ENCODE measurements at regions not wholly inside any gene's neighbourhood (a gene's known extent, or its start where the extent isn't known, plus 50 kb on each side); places are given as distances from the start of the nearest gene placed in this dataset.

DNA sequence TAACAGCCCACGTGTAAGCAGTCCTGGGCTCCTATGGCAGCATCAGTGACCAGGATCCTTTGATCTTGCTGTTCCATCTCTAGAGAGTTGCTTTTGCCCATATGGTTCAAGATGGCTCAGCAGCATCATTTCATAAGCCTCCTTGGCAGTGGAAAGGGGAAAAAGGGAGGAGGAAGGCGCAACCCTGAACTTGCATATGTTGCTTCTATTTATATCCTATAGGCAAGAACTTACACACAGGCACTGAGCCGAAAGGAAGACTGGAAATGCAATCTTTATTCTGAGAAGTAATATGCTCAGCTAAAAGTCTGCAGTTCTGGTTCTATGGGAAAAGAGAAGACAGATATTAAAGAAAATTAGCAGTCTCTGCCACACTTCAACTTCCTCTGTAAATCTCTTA, 167.7 kb upstream of the PLXNC1 start:
- TF ChIP-seq ZFX (IDR thresholded peaks at IDR 0.05): no peak
- TF ChIP-seq, protein P1, sequence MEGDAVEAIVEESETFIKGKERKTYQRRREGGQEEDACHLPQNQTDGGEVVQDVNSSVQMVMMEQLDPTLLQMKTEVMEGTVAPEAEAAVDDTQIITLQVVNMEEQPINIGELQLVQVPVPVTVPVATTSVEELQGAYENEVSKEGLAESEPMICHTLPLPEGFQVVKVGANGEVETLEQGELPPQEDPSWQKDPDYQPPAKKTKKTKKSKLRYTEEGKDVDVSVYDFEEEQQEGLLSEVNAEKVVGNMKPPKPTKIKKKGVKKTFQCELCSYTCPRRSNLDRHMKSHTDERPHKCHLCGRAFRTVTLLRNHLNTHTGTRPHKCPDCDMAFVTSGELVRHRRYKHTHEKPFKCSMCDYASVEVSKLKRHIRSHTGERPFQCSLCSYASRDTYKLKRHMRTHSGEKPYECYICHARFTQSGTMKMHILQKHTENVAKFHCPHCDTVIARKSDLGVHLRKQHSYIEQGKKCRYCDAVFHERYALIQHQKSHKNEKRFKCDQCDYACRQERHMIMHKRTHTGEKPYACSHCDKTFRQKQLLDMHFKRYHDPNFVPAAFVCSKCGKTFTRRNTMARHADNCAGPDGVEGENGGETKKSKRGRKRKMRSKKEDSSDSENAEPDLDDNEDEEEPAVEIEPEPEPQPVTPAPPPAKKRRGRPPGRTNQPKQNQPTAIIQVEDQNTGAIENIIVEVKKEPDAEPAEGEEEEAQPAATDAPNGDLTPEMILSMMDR (conservative IDR thresholded peaks at IDR 0.05): no peak

DNA sequence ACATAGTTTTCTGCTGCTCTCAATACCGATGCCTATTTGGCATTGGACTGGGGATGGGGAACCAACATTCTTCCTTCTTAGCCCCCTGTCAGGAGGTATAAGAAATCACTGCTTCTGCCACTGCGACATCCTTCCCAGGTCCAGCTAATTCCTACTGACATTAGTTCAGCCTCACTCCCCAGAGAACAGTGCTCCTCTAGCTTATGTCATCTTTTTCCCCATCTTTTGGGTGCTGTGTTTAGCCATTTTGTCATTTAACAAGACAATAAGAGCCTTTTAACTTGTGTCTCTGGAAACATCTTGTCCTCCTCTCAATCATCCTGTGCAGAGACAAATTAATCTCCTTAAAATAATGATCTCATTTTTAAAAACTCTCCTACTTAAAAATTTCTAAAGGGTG, 167.0 kb upstream of the PLXNC1 start:
- TF ChIP-seq ZFX (IDR thresholded peaks at IDR 0.05): no peak
- TF ChIP-seq, protein P1 (conservative IDR thresholded peaks at IDR 0.05): no peak
- H3K27ac ChIP-seq: no peak overlapping the region

More for the DNA sequence above, 167.7 kb upstream of the PLXNC1 start:
- H3K27ac ChIP-seq: no peak overlapping the region

DNA sequence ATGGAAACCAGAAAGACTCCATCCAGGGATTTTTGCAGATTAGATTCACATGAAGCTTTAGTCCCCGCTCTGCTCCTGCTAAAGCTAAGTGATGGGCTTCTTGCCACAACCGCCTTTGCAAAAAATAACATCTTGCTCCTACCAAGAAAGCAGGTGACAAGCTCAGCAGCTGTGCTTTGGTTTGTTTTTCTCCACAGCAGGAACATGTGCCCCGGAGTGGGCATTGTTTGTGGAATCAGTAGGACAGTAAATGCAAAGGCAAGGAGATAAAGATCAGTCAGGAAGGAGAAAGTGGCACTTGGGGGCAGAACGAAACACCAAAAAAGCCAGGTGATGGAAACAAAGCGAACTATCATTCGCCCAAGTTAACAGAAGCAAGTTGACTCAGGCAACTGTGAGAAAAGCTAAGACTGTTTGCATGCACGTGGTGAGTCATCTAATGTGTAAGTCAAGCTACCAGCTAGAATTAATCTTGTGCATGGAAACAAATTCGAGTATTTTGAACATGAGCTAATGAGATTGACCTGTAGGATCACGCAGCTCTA, 165.5 kb upstream of the PLXNC1 start:
- TF ChIP-seq ZFX (IDR thresholded peaks at IDR 0.05): no peak
- TF ChIP-seq, protein P1 (conservative IDR thresholded peaks at IDR 0.05): no peak
- H3K27ac ChIP-seq: no peak overlapping the region

DNA sequence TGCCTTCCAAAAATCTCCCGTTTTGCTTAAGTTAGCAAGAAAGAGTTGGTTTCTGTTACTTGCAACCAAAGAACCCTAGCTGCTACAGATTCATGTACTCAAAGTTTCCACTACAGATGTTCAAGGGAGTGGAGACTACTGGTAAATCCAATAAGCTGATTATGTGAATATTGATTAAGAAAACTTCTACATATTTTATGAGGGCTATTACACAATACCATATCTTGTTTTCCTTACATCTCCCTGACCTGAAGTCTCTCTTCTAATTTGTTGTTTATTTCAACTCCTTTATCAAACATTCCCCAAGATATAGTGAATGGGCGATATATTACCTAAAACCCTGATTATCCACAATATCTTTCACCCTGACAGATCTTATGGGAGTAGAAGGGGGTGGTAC, 164.4 kb upstream of the PLXNC1 start:
- TF ChIP-seq, protein P1 (conservative IDR thresholded peaks at IDR 0.05): no peak
- no peak for TF ChIP-seq ZFX (IDR thresholded peaks at IDR 0.05)
- no peak overlapping the region for H3K27ac ChIP-seq

DNA sequence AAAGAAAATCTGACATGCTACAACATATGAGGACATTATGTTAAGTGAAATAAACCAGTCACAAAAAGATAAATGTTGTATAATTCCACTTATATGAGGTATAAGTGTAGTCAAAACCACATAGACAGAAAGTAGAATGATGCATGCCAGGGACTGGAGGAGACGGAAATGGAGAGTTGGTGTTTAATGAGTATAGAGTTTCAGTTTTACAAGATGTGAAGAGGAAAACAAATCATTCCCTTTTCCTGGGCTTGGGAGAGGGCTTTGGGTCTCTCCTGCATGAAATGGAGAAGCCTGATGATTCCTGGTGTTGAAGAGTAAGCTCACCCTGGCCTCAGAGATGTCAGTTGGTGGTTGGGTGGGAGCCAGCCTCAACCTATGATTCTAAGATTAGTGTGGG, 158.4 kb upstream of the PLXNC1 start:
- no peak for TF ChIP-seq ZFX (IDR thresholded peaks at IDR 0.05)
- TF ChIP-seq, protein P1 (conservative IDR thresholded peaks at IDR 0.05): no peak
- H3K27ac ChIP-seq: no peak overlapping the region

DNA sequence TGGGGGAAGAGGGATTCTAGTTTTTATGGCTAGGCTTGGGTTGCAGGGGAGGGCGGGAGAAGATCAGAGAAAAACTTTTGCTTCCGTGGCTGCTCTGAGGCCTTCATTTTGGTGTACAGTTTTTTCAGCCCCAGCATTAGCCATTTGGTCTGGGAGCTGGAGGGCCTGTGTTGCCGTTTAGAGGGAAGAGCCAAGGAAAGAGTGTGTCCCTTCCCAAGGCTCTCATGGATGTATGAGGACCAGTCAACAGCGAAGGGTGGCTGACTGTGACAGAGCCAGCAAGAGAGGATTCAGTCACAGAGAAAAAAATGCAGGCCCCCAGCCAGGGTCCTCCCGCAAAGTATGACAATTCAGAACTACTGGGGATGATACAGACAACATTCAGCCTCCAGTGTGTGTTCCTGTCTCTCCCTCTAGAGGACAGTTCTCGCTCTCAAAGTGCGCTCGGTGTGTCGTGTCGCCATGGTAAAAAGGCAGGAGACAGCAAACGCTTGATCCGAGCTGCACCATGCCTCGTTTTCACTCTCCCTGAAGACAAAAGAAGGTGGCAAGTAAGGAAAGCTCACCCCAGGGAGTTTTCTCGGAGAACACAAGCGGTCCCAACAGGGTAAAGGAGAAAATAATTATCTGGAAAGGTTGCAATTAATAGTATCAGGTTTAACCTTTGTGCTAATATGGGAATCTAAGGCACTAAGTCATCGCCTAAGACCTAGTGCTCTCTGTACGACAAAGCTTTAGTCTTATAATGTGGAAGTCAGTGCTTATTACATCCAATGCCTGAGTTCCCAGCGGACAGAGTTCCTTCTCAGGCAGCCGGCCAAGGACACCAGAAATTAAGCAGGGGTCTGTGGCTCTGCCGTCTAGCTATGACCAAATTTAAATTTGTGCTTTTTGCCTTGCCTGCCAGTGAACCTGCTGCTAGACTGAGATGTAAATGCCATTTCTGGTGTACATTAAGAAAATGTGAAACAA, 157.3 kb upstream of the PLXNC1 start:
- TF ChIP-seq, protein P1 (conservative IDR thresholded peaks at IDR 0.05): no peak
- no peak for TF ChIP-seq ZFX (IDR thresholded peaks at IDR 0.05)
- H3K27ac ChIP-seq: no peak overlapping the region

DNA sequence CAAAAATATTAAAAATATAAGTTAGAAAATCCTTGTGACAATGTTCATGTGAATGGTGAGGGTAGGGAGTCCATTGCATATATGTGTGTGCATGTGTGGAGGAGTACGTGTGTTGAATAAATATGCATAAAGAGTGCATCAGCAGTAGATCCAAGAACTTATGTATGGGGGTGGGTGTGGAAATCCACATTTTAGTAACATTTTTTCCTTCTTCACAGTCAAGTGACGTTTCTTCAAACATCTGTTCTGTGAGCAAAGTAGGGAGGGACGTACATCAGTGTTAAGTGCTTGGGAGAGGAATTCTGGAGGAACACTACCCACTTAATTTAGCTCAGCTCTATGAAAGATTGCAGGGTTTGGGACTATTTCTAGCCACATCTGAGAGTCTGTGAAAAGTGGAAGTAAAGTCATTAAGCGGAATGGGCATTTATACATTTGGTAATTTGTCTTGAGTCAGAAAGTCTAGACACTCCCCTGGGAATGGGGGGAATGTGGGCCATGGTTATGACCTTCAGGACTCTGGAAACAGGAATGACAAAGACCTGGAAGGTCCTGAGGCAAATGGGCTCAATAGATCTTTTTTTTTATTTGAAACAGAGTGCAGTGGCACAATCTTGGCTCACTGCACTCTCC, 156.4 kb upstream of the PLXNC1 start:
- H3K27ac ChIP-seq: no peak overlapping the region
- TF ChIP-seq ZFX (IDR thresholded peaks at IDR 0.05): no peak
- TF ChIP-seq, protein P1 (conservative IDR thresholded peaks at IDR 0.05): no peak

Data from C4-2B (cell line).